ENCODE measurements at regions not wholly inside any gene's neighbourhood (a gene's known extent, or its start where the extent isn't known, plus 50 kb on each side); places are given as distances from the start of the nearest gene placed in this dataset.

DNA sequence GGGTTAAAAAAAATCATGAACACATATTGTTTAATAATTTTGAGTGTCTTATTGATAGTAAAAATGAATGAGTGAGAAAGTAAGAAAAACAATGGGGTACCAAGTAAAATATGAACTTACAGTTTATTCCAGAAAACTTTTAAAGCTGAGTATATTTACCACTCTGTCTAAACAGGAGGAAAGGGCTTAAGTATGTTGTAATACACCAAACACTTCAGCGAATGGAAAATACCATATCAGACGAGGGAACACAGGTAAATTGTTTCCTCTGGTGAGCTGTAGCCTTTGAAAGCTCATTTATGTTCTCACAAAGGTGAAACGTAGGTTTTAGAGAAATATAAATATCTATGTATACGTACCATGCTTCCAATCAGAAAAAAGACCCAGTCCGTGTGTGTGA is 1209.6 kb upstream of the ZEB2 start:
- H3K18ac ChIP-seq (ENCODE audit: insufficient read length, low read depth, low read length) = no peak overlapping the region
- no peaks in the 10 kb centered on the region for H3K9me3 ChIP-seq (ENCODE audit: control insufficient read depth, low read depth, low read length)
- H4K5ac ChIP-seq (ENCODE audit: insufficient read length, low read depth, low read length) = no peak overlapping the region

More for the DNA sequence above, 1209.6 kb upstream of the ZEB2 start:
- H3K4me3 Mint-ChIP-seq = no peak overlapping the region
- H3K4ac ChIP-seq (ENCODE audit: low read depth, low read length) = no peak overlapping the region
- H4K8ac ChIP-seq (replicated peaks; ENCODE audit: insufficient read length, low read depth, low read length) = no peak overlapping the region
- H3K4me2 ChIP-seq (ENCODE audit: insufficient read depth, insufficient read length, low read length) = no peak overlapping the region
- WGBS (ENCODE audit: extremely low coverage, insufficient read length, low lambda C conversion rate) = no CpG with 5 or more reads among the region's 5 CpGs
- H4K91ac ChIP-seq (ENCODE audit: insufficient read length, low read depth, low read length) = no peak overlapping the region
- H2BK5ac ChIP-seq (ENCODE audit: insufficient read length, low read length) = no peak overlapping the region
- no peaks in the 10 kb centered on the region for H3K23me2 ChIP-seq (ENCODE audit: insufficient read length, low read depth, low read length, poor library complexity, severe bottlenecking)
- DNase-seq = no peak
- H3K79me1 ChIP-seq (ENCODE audit: insufficient read depth, low read depth, low read length, poor library complexity, severe bottlenecking) = no peaks in the 10 kb centered on the region
- H3T11ph ChIP-seq (ENCODE audit: low read length) = no peak overlapping the region
- no peaks in the 10 kb centered on the region for H4K20me1 ChIP-seq (ENCODE audit: control insufficient read depth, insufficient read depth, insufficient read length)
- H3K27me3 ChIP-seq (ENCODE audit: insufficient read depth, low read length) = no peaks in the 10 kb centered on the region
- no peaks in the 10 kb centered on the region for H3K4me1 ChIP-seq (ENCODE audit: insufficient read depth, low read length)
- no peak overlapping the region for H2AFZ ChIP-seq (ENCODE audit: low read length)
- no peak overlapping the region for H3K27ac ChIP-seq (ENCODE audit: insufficient read length, low read depth, low read length)
- H3K36me3 Mint-ChIP-seq (ENCODE audit: insufficient read depth in 1 of 3, low read depth in 3 of 3) = no peaks in the 10 kb centered on the region
- no peak overlapping the region for H2BK120ac ChIP-seq (ENCODE audit: low read depth, low read length, poor library complexity, severe bottlenecking)
- H3K14ac ChIP-seq (ENCODE audit: insufficient read depth, low read length) = no peak overlapping the region
- TF ChIP-seq CTCF (conservative IDR thresholded peaks at IDR 0.05) = no peak
- H3K9me3 Mint-ChIP-seq = no peaks in the 10 kb centered on the region
- no peak overlapping the region for H2BK20ac ChIP-seq (ENCODE audit: low read depth, low read length, poor library complexity, severe bottlenecking)
- H2AK5ac ChIP-seq (ENCODE audit: insufficient read length, low read length) = no peak overlapping the region
- no peak overlapping the region for H3K27ac Mint-ChIP-seq
- H3K27me3 Mint-ChIP-seq (ENCODE audit: low read depth) = no peaks in the 10 kb centered on the region
- no peak overlapping the region for H2BK15ac ChIP-seq (ENCODE audit: low read depth, low read length)
- no peak overlapping the region for H3K9ac ChIP-seq (ENCODE audit: extremely low read depth, insufficient read length, low read length)
- H2BK12ac ChIP-seq (ENCODE audit: insufficient read length, low read depth, low read length) = no peak overlapping the region
- H3K56ac ChIP-seq (ENCODE audit: insufficient read length, low read depth, low read length) = no peak overlapping the region
- no peak overlapping the region for H3K23ac ChIP-seq (ENCODE audit: insufficient read length, low read depth, low read length)
- no peaks in the 10 kb centered on the region for H3K4me1 Mint-ChIP-seq
- no peaks in the 10 kb centered on the region for H3K79me2 ChIP-seq (ENCODE audit: insufficient read depth, low read length)
